ENCODE measurements at regions not wholly inside any gene's neighbourhood (a gene's known extent, or its start where the extent isn't known, plus 50 kb on each side); places are given as distances from the start of the nearest gene placed in this dataset.

DNA sequence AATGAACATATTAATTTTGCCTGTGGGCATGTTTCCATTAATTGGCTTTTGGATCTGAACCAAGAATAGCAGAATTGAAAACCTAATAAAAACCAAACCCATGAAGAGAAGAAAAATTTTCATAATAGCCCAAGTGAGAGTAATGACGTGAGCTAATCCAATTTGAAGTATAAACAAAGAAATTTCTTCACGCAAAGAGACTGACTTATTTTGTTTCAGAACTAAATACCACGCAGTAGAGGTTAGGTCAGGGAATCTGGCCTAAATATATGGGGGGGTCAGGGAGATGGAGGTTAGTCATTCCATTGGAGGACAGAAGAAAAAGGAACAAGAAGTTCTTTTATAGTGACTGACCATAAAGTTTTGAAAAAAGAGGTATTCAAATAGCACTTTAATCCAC lies 94.1 kb upstream of the CYP1B1 start:
- TF ChIP-seq CTCF (IDR thresholded peaks at IDR 0.05) (no peak), POLR2A (IDR thresholded peaks at IDR 0.05) (no peak)

Data from thyroid gland (tissue), 4 donors.